WERI-Rb-1 (cell line): ENCODE measurements at regions not wholly inside any gene's neighbourhood (a gene's known extent, or its start where the extent isn't known, plus 50 kb on each side); places are given as distances from the start of the nearest gene placed in this dataset.

ENCODE experiments used
- DNase-seq: peaks from one replicate; pipeline ENCODE4 v3.0.0-alpha.2; 2020
- H3K27ac ChIP-seq: fragments of 250-450 bp; sonication (Bioruptor Pico); 2 replicates; pipeline ENCODE4 v1.5.1; 2020; ENCODE audit warnings: mild to moderate bottlenecking, moderate library complexity
- H3K27me3 ChIP-seq: fragments of 250-450 bp; sonication (Bioruptor Pico); 2 replicates; pipeline ENCODE4 v1.5.1; 2021; ENCODE audit warnings: mild to moderate bottlenecking, low read depth, moderate library complexity; ENCODE audit not compliant: insufficient read depth, severe bottlenecking
- H3K36me3 ChIP-seq: fragments of 250-450 bp; sonication (Bioruptor Pico); 2 replicates; pipeline ENCODE4 v1.5.1; 2020; ENCODE audit warnings: mild to moderate bottlenecking, moderate library complexity
- H3K4me3 ChIP-seq: 2 replicates; pipeline ENCODE4 v1.5.1; 2011; ENCODE audit warnings: low read depth, mild to moderate bottlenecking, control low read depth, low read length
- H3K9me3 ChIP-seq: fragments of 250-450 bp; sonication (Bioruptor Pico); 2 replicates; pipeline ENCODE4 v1.5.1; 2021; ENCODE audit warnings: mild to moderate bottlenecking, moderate library complexity; ENCODE audit not compliant: severe bottlenecking
- TF ChIP-seq, protein P1 (sequence below): IDR thresholded peaks from 2 replicates; pipeline ENCODE4 v1.5.1; 2011; ENCODE audit warnings: low read depth, mild to moderate bottlenecking, control low read depth, inconsistent platforms, low read length

DNA sequence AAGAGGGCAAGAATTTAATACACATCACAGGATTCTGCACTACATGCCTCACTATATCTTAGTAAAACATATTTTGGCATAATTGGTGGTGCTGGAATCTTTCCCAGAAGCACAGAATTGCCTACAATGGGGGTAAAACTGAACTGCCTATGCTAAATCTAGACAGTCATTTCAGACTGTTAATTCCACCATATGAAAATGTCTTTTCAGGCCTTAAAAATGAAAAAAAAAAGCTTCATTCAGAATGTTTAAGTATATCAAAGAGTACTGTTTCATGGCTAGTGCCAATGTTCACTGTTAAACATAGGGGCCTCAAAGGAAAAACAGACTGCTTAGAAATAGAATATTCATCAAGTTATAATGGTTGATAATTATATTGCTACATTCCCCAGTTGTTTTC, 797.0 kb downstream of the PCDH19 start:
- H3K9me3 ChIP-seq: no peaks in the 10 kb centered on the region
- H3K36me3 ChIP-seq: no peaks in the 10 kb centered on the region
- H3K4me3 ChIP-seq: no peak overlapping the region
- H3K27ac ChIP-seq: no peak overlapping the region
- no peak for DNase-seq
- TF ChIP-seq, protein P1, sequence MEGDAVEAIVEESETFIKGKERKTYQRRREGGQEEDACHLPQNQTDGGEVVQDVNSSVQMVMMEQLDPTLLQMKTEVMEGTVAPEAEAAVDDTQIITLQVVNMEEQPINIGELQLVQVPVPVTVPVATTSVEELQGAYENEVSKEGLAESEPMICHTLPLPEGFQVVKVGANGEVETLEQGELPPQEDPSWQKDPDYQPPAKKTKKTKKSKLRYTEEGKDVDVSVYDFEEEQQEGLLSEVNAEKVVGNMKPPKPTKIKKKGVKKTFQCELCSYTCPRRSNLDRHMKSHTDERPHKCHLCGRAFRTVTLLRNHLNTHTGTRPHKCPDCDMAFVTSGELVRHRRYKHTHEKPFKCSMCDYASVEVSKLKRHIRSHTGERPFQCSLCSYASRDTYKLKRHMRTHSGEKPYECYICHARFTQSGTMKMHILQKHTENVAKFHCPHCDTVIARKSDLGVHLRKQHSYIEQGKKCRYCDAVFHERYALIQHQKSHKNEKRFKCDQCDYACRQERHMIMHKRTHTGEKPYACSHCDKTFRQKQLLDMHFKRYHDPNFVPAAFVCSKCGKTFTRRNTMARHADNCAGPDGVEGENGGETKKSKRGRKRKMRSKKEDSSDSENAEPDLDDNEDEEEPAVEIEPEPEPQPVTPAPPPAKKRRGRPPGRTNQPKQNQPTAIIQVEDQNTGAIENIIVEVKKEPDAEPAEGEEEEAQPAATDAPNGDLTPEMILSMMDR: no peak
- H3K27me3 ChIP-seq: no peaks in the 10 kb centered on the region

DNA sequence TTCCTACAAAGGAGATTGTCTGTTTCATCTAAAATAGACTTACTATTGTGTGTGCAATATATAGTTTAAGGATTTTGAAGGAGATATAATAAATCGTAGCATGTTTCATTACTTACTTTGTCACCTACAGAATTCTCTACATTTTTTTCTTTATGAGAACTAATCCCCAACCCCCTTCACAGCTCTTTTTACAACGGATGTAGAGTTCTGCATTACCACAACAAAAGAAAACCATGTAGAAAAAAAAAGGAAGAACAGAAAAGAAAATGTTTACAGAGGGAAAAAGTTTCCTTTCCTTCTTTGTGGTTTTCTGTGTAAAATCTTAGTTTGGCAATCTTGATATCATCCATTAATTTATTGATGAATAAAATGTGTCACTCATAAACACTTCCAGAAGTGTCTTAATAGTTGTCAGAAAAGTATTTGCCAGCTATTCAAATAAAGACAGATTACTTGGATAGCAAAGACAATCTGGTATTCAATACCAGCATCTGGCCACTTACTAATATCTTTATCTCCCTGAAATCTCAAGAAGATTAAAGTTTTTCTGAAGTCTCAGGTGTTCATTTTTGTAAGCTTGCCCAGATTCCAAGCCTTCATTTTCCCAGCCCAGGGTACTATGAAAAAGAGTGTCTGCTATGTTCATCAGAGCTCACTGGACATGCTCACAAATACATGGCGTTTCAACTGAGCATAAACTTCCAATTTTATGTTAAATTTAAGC, 806.8 kb downstream of the PCDH19 start:
- Histone ChIP-seq H3K27ac (no peak overlapping the region), H3K27me3 (peaks cover 21% of the 10 kb centered on the region), H3K9me3 (no peaks in the 10 kb centered on the region), H3K4me3 (no peak overlapping the region), H3K36me3 (no peaks in the 10 kb centered on the region)
- DNase-seq: no peak
- TF ChIP-seq, protein P1: no peak

DNA sequence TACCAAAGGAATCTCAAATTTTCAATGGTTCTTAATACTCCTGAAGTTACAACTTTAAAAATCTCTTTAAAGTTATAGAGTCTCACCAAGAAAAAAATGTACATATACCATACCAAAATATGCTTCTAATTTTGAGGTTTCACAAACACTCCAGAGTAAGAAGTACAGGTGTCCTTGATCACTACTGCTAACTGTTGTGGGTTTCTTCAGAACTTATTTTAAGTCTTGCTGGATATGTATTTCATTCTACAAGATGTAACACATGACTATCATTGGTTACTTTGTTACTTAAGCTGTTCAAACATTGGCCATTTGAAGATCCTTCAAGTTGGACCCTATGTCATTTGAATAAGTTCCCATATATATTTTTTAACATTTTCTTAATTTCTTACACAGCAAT, 808.0 kb downstream of the PCDH19 start:
- no peak overlapping the region for H3K27ac ChIP-seq
- peaks cover 21% of the 10 kb centered on the region for H3K27me3 ChIP-seq
- no peaks in the 10 kb centered on the region for H3K9me3 ChIP-seq
- TF ChIP-seq, protein P1: no peak
- no peak overlapping the region for H3K4me3 ChIP-seq
- DNase-seq: no peak
- H3K36me3 ChIP-seq: no peaks in the 10 kb centered on the region

DNA sequence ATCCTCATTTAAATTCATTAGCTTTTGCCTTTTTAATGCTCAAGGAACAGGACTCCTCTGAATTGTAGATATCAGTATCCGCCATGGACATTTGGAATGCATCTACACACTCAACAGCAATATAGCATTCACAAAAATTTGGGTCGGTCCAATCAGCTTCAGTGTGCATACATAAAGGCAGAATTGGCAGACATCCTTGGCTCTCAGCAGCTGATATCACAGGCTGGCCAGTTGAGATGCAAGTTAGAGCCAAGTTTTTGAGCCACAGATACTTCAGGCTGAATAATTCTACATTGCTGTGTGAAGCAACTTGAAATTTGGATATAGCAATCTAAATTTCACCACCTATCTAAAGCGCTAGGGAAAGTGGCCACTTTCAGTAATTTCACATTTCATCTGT, 821.1 kb downstream of the PCDH19 start:
- H3K4me3 ChIP-seq: no peak overlapping the region
- no peak overlapping the region for H3K27ac ChIP-seq
- no peaks in the 10 kb centered on the region for H3K9me3 ChIP-seq
- TF ChIP-seq, protein P1: no peak
- peaks cover 24% of the 10 kb centered on the region for H3K27me3 ChIP-seq
- no peak for DNase-seq
- H3K36me3 ChIP-seq: no peaks in the 10 kb centered on the region

DNA sequence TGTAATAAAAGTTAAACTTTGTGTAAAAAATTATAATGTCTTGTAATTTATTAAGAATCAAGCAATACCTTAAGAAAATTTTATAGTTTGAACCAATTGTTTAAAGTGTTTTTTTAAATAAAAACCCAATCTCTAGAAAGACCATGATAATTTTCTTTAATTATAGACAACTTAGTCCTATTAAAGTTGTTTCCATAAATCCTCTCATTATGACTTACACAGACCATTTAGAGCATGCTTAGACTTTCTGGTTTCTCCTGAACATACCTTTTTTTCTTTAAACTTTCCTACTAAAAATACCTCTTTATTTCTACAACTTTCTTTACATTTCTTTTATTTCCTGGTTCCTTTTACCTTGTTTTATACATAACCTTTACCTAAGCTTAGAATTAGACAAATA, 837.4 kb downstream of the PCDH19 start:
- Histone ChIP-seq H3K36me3 (no peaks in the 10 kb centered on the region), H3K27ac (no peak overlapping the region), H3K4me3 (no peak overlapping the region), H3K9me3 (no peaks in the 10 kb centered on the region), H3K27me3 (no peaks in the 10 kb centered on the region)
- no peak for DNase-seq
- TF ChIP-seq, protein P1: no peak

DNA sequence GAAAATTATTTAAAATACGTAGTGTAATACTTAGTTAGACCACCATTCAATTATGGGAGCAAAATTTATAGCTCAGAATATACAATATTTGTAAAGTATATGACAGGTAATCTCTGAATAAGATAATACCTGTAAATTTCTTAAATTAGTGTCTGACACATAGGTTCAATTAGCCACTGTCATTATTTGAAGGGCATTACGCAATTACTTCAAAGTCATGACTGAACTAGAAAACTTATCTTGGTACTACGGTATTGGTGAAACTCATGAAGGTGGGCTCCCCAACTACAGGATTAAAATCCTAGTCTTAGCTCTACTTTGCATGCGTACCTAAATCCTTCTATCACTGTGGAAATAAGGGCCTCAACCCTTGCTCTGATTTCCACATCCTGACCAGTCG, 860.7 kb downstream of the PCDH19 start:
- Histone ChIP-seq H3K36me3 (no peaks in the 10 kb centered on the region), H3K27me3 (no peaks in the 10 kb centered on the region), H3K9me3 (no peaks in the 10 kb centered on the region), H3K27ac (no peak overlapping the region), H3K4me3 (no peak overlapping the region)
- TF ChIP-seq, protein P1: no peak
- DNase-seq: no peak
